Activated effector memory CD4-positive, alpha-beta T cell treated with Interleukin-2 at 50 U/mL for 16 hours (primary cell): ENCODE measurements at regions not wholly inside any gene's neighbourhood (a gene's known extent, or its start where the extent isn't known, plus 50 kb on each side); places are given as distances from the start of the nearest gene placed in this dataset.
"Not testable (repeated sequence)": the region's sequence is repeated elsewhere in the genome, so short reads cannot be mapped to it uniquely, and the experiment has no call there.

Experiments
- DNase-seq: peaks from one replicate; pipeline ENCODE4 v3.0.0-alpha.2; 2020

- DNase-seq, result no peak
These were observed 195.2 kb downstream of the S1PR1 start for GRCh38 chr1:101431956-101432510.

DNA sequence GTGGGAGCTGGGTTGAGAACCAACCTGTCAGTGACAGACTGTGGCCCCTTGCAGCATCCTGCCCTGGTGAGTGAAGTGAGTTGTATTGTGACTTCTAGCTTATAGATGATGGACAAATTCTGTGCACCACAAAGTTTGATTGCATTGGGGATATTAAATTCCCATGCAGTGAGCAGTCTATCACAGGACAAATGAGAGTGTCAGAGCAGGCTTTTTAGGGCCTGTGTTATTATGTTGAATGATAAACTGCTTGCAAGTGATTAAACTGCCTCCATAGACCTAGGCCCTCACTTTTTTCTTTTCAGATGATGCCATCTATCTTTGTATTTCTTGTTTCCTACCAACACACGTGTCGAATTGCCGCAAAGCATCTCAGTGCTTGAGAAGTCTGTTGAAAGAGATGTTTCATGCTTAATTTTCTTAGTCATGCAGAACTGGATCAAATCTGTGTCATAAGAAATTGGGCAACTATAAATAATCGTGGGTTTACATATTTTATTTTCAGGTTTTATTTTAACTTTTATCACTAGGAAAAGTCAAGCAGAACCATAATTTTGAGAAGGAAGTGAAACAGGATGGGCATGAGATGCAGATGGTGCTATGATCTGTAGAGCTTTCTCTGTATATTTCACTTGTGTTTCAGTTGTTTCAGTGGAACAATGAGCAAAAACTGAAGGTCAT, 199.2 kb downstream of the S1PR1 start:
- no peak for DNase-seq

- no peak for DNase-seq
These were observed 201.0 kb downstream of the S1PR1 start for GRCh38 chr1:101437800-101438199.

- no peak for DNase-seq
These were observed 201.5 kb downstream of the S1PR1 start for GRCh38 chr1:101438359-101438758.

GRCh38 chr1:101440485-101440884, 203.7 kb downstream of the S1PR1 start:
- no peak for DNase-seq

DNA sequence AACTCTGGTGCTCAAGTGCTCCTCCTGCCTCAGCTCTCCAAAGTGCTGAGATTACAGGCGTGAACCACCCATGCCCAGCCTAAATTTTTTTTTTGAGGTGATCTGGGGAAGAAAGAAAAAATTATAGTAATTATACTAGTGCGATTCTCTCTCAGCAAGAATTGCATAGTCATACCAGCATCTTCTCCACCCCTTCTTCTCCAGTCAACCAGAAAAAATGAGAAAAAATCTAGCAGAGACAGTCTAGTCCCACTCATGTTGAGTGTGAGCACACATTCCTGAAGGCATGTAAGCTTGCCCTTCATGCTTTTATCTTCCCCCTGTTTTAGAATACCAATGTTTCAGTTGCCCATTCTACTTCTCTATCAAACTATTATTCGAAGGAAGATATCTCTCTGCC, 207.6 kb downstream of the S1PR1 start:
- DNase-seq, result no peak

DNA sequence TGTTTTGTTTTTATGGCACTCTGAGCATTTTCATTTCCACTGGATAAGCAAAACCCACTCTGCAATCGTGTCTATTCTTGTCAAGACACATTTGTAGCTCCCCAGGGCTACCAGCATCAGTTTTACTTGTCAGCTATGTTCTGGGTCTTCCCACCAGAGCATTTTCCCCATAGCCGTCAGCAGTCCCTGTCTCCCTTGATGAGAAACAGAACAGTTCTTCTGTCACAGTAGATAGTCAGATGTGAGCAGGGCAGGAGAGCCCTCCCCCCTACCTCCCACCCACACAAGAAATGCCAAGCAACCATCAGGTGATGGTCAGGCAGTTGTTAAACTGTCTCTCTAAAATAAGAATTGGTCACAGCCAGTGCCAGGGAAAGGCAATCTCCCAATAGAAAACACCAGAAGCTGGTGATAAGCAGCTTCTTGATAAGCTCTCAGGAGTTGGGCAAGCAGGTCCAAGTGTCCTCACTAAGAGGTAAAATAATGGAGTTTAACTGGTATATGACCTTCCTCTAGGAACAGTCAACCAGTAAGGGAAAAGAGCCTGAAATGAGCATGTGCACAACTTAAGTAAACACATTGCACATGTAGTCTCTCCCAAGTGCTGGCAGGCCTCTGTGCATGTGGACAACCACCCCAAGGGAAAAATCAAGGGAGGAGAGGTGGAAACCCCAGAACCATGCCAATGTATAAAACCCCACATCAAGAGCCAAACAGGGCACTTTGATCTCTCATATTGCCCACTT, 208.2 kb downstream of the S1PR1 start:
- DNase-seq, result no peak

- no peak for DNase-seq
These were observed 211.2 kb downstream of the S1PR1 start for GRCh38 chr1:101448018-101448417.

DNA sequence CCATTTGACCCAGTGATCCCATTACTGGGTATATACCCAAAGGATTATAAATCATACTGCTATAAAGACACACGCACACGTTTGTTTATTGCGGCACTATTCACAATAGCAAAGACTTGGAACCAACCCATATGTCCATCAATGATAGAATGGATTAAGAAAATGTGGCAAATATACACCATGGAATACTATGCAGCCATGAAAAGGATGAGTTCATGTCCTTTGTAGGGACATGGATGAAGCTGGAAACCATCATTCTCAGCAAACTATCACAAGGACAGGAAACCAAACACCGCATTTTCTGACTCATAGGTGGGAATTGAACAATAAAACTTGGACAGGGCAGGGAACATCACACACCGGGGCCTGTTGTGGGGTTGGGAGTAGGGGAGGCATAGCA, 213.9 kb downstream of the S1PR1 start:
- not testable (repeated sequence) for DNase-seq

GRCh38 chr1:101451888-101452287, 215.1 kb downstream of the S1PR1 start:
- DNase-seq, result no peak

GRCh38 chr1:101452825-101453224, 216.0 kb downstream of the S1PR1 start:
- no peak for DNase-seq

DNA sequence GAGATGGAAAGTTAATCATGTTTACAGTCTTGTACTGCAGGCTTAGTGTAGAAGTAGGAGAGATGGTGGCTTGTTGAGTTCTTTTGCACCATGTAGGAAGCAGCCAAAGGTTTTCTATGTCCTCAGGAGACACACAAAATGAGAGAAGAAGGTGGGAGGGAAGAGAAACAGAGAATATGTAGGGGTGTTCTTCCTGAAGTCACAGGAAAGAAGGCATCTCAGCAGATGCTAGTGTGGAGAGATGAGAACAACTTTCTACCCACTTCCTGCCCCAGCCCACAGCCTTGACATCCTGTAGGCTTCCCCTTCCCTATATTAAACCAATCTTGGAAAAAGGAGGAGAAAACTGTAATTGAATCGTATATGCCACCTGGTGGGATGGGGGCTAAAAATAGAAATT, 217.0 kb downstream of the S1PR1 start:
- DNase-seq, result no peak

DNA sequence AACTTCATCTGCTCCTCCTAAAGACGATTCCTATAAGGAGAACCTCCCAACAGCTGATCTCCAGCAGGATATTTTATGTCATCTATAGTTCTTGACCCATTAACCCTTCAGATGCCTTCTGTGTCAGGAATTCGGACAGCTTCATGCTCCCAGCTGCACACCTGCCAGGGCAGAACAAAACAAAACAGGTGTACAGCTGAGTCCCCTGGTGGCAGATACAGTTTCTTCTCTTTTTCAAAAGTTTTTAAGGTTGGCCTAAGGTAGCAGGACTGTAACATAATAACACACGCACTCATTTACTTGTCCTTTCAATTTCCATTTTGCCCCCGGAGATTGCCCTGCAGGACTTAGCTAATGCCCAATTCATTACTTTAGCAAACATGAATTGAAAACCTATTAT, 218.3 kb downstream of the S1PR1 start:
- DNase-seq, result no peak

- no peak for DNase-seq
These were observed 223.9 kb downstream of the S1PR1 start for GRCh38 chr1:101460739-101461138.

GRCh38 chr1:101463195-101463594, 226.4 kb downstream of the S1PR1 start:
- DNase-seq, result no peak

DNA sequence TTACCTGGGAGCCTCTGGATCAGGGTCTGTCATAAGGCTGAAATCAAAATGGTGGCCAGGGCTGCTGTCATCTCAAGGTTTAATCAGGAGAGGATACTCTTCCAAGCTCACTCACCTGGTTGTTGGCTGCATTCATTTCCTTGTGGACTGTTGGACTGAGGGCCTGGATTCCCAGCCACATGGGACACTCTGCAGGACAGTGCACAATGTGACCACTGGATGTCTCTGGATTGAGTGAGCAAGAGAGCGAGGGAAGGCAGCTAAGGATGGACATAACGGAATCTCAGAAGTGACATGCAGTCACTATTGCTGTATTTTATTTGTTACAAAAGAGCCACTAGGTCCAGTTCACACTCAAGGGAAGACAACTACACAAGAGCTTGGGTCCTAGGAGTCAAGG, 229.1 kb downstream of the S1PR1 start:
- DNase-seq, result no peak

GRCh38 chr1:101474039-101474665, 237.3 kb downstream of the S1PR1 start:
- DNase-seq, result no peak

DNA sequence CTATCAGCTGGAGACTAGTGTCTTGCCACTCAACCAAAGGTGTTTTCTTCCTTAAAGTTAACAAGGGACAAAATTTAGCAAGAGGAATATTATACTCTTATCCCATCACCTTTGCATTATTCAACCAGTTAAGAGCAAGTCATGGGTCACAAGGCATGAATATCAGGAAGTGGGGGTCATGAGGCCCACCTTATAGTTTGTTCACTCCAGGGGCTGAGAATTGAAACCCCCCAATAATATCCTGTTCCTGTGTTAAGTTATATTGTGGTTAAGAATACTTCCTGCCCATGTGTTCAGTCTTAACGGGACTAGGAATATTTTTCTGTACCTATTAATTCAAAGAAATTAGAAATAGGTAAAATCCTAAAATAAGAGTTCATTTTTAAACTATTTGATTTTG, 239.7 kb downstream of the S1PR1 start:
- no peak for DNase-seq

- no peak for DNase-seq
These were observed 243.1 kb downstream of the S1PR1 start for GRCh38 chr1:101479945-101480344.

GRCh38 chr1:101482306-101482705, 245.5 kb downstream of the S1PR1 start:
- DNase-seq, result no peak

GRCh38 chr1:101483982-101484688, 247.3 kb downstream of the S1PR1 start:
- DNase-seq, result no peak

GRCh38 chr1:101484689-101485338, 248.0 kb downstream of the S1PR1 start:
- DNase-seq, result no peak

- DNase-seq, result no peak
These were observed 248.9 kb downstream of the S1PR1 start for GRCh38 chr1:101485712-101486111.
